ENCODE measurements at regions not wholly inside any gene's neighbourhood (a gene's known extent, or its start where the extent isn't known, plus 50 kb on each side); places are given as distances from the start of the nearest gene placed in this dataset.

- Histone ChIP-seq H4K20me1 (ENCODE audit: insufficient read depth) (no peaks in the 10 kb centered on the region), H3K9ac (ENCODE audit: low read length) (no peak overlapping the region), H3K4me2 (ENCODE audit: low read length) (no peak overlapping the region), H3K79me2 (ENCODE audit: insufficient read depth, low read length) (no peaks in the 10 kb centered on the region), H3K27me3 (ENCODE audit: insufficient read depth, low read length) (no peaks in the 10 kb centered on the region), H3K9me2 (ENCODE audit: insufficient read depth) (no peaks in the 10 kb centered on the region), H3K27ac (ENCODE audit: low read depth, low read length) (no peak overlapping the region), H3K4me3 (replicated peaks in 1 of 2; ENCODE audit: low read depth in 1 of 2, low read length in 2 of 2) (no peak overlapping the region), H3K4me1 (ENCODE audit: control insufficient read depth in 1 of 2, insufficient read depth in 2 of 2, low read length in 2 of 2) (no peaks in the 10 kb centered on the region), H3K36me3 (ENCODE audit: control insufficient read depth in 1 of 2, insufficient read depth in 2 of 2, low read length in 2 of 2) (no peaks in the 10 kb centered on the region), H3K9me3 (ENCODE audit: control insufficient read depth in 1 of 2, insufficient read depth in 1 of 2, low read depth in 1 of 2, low read length in 2 of 2) (no peaks in the 10 kb centered on the region), H2AFZ (ENCODE audit: low read depth, low read length, poor library complexity, severe bottlenecking) (no peak overlapping the region)
- BruUV-seq (replicated peaks) = no TSS peak
- no peak for DNase-seq (ENCODE audit: low read depth, low spot score)
- intact Hi-C loops (cut with micrococcal nuclease) = no loop called here
- POLR2A ChIA-PET = no interaction called here
- TF ChIP-seq RAD21 (IDR thresholded peaks at IDR 0.05; ENCODE audit: low read depth) (no peak), YY1 (IDR thresholded peaks at IDR 0.05; ENCODE audit: extremely low read depth, insufficient replicate concordance, low read depth, low read length) (no peak), REST (IDR thresholded peaks at IDR 0.05; ENCODE audit: low read depth) (no peak), SIN3A (IDR thresholded peaks at IDR 0.05; ENCODE audit: low read depth) (no peak), POLR2A (IDR thresholded peaks at IDR 0.05; ENCODE audit: borderline replicate concordance, extremely low read depth, insufficient read depth, insufficient read length) (no peak), SRF (IDR thresholded peaks at IDR 0.05; ENCODE audit: low read depth) (no peak), TCF7L2 (IDR thresholded peaks at IDR 0.05; ENCODE audit: borderline replicate concordance, extremely low read depth, insufficient read depth, insufficient read length) (no peak), FOSL1 (IDR thresholded peaks at IDR 0.05; ENCODE audit: low read depth) (no peak)
- ATAC-seq = no peak
- RAD21 ChIA-PET (ENCODE audit: low non-redundant PET in 1 of 2, low total read pairs in 2 of 2, uncharacterized antibody in 2 of 2, unreplicated experiment in 2 of 2) = no interaction called here
- CTCF ChIA-PET = no interaction called here
These were observed 536.7 kb upstream of the IMPG1 start for GRCh38 chr6:76609160-76609559.
